ENCODE measurements at regions not wholly inside any gene's neighbourhood (a gene's known extent, or its start where the extent isn't known, plus 50 kb on each side); places are given as distances from the start of the nearest gene placed in this dataset.
A peak's percentile ranks its signal among the peaks of the same experiment; 100 is the strongest.

DNA sequence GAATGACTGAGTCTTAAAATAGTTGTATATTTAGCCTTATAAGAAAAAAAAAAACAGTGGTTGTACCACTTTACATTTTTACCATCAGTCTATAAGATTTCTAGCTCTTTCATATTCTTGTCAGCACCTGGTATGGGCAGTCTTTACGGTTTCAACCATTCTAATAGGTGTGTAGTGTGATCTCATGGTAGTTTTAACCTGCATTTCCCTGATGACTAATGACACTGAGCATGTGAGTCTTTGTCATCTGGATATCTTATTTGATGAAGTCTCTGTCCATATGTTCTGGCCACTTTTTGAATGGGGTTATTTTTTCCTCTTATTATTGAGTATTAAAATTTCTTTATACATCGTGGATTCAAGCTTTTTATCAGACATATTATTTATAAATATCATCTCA lies 365.3 kb upstream of the IGFBP3 start:
- Histone ChIP-seq H3K4me1 (peaks cover 0 to 25% (median 13%) of the 10 kb centered on the region in 9 donors), H3K4me3 (no peak overlapping the region), H3K27me3 (no peaks in the 10 kb centered on the region), H3K36me3 (no peaks in the 10 kb centered on the region), H3K9me3 (no peaks in the 10 kb centered on the region), H3K27ac (no peak overlapping the region)
- DNase-seq (no peak), ATAC-seq (no peak)
- WGBS, 2 donors: 90 to 92% methylated on average over 2 of the region's 2 CpGs
- intact Hi-C loops (cut with DNase I): no loop called here
- TF ChIP-seq, protein P1, sequence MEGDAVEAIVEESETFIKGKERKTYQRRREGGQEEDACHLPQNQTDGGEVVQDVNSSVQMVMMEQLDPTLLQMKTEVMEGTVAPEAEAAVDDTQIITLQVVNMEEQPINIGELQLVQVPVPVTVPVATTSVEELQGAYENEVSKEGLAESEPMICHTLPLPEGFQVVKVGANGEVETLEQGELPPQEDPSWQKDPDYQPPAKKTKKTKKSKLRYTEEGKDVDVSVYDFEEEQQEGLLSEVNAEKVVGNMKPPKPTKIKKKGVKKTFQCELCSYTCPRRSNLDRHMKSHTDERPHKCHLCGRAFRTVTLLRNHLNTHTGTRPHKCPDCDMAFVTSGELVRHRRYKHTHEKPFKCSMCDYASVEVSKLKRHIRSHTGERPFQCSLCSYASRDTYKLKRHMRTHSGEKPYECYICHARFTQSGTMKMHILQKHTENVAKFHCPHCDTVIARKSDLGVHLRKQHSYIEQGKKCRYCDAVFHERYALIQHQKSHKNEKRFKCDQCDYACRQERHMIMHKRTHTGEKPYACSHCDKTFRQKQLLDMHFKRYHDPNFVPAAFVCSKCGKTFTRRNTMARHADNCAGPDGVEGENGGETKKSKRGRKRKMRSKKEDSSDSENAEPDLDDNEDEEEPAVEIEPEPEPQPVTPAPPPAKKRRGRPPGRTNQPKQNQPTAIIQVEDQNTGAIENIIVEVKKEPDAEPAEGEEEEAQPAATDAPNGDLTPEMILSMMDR (IDR thresholded peaks at IDR 0.05): no peak

DNA sequence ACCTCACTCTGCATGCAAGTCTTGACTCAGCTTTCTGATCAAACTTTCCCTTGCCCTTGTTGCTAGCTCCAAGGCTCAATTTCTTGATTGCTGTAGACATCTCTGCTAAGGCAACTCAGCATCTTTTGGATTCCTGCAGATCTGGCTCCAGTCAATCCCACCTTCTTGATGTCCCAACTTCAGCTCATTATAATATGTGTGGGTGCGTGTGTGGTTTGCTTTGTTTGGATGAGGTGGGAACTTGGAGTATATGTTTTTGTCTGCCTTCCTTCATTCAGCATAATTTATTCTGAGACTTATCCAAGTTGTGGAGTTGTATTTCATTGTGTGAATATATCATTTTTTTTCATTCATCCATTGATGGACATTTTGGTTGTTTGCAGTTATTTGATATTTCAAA lies 364.8 kb upstream of the IGFBP3 start:
- H3K4me3 ChIP-seq: no peak overlapping the region
- H3K27ac ChIP-seq: no peak overlapping the region
- DNase-seq (no peak), ATAC-seq (no peak)
- intact Hi-C loops (cut with DNase I): no loop called here
- TF ChIP-seq, protein P1 (IDR thresholded peaks at IDR 0.05): no peak
- H3K36me3 ChIP-seq: no peaks in the 10 kb centered on the region
- 0 to 49% methylated on average over 1 of the region's 1 CpG for WGBS, 2 donors
- peaks cover 0 to 20% (median 10%) of the 10 kb centered on the region in 9 donors for H3K4me1 ChIP-seq
- no peaks in the 10 kb centered on the region for H3K9me3 ChIP-seq
- no peaks in the 10 kb centered on the region for H3K27me3 ChIP-seq

DNA sequence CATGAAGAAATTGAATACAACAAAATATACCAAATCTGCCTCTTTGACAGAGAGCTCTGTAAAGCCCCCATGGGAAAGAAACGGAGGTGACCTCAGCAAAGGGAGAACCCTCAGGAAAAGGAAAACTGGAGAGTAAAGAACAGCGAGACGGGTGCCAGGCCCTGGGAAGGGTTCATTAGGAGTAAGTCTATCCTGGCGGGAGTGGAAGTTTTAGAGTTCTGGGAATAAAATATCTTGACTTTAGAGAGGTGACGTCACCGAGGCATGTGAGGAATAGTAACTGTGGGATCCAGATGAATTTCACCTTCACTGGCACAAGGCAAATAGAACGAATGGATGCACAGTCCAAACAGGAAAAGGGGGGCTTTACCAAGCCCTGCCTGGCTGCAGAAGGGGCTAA lies 362.8 kb upstream of the IGFBP3 start:
- 45 to 57% methylated on average over 7 of the region's 7 CpGs for WGBS, 2 donors
- Histone ChIP-seq H3K4me1 (peaks cover 0 to 18% (median 5%) of the 10 kb centered on the region in 9 donors), H3K36me3 (no peaks in the 10 kb centered on the region), H3K27ac (peak overlapping the region in 7 of 10 donors; percentile 5 to 52 (median 26)), H3K4me3 (no peak overlapping the region), H3K9me3 (no peaks in the 10 kb centered on the region), H3K27me3 (no peaks in the 10 kb centered on the region)
- TF ChIP-seq, protein P1 (IDR thresholded peaks at IDR 0.05): no peak
- ATAC-seq: peak in 7 of 8 donors; percentile 60 to 93 (median 82)
- peak; percentile 17 to 70 for DNase-seq
- intact Hi-C loops (cut with DNase I): no loop called here

DNA sequence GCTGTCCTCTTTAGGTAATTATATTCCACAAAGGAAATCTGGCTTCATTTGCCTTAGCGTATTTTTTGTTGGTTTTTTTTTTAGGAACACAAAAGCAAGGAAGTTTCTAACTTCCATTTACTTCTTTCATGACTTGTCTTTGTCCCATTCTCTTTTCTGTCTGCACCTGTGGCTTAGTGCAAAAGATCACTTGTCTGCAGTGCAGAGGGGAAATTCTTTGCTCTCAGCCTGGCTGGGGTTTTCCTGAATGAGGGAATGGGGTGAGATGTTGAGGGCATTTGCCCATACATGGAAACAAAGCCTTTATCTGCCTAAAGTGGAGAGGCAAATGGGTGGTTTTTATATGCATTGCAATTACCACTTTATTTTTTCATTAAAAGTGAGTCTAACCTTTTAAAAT lies 361.1 kb upstream of the IGFBP3 start:
- Histone ChIP-seq H3K36me3 (no peaks in the 10 kb centered on the region), H3K9me3 (no peaks in the 10 kb centered on the region), H3K27me3 (no peaks in the 10 kb centered on the region), H3K27ac (no peak overlapping the region), H3K4me1 (peaks cover 0 to 18% (median 5%) of the 10 kb centered on the region in 9 donors), H3K4me3 (no peak overlapping the region)
- TF ChIP-seq, protein P1 (IDR thresholded peaks at IDR 0.05): no peak
- intact Hi-C loops (cut with DNase I): no loop called here
- 69 to 72% methylated on average over 1 of the region's 1 CpG for WGBS, 2 donors
- ATAC-seq (no peak), DNase-seq (no peak)
